GM12874 (cell line): ENCODE measurements at regions not wholly inside any gene's neighbourhood (a gene's known extent, or its start where the extent isn't known, plus 50 kb on each side); places are given as distances from the start of the nearest gene placed in this dataset.

Source experiments
- CTCF ChIP-seq: IDR thresholded peaks from 2 replicates; pipeline ENCODE4 v1.5.1; 2011; ENCODE audit warnings: low read depth, mild to moderate bottlenecking, control low read depth, low read length, moderate library complexity; ENCODE audit not compliant: insufficient read depth

DNA sequence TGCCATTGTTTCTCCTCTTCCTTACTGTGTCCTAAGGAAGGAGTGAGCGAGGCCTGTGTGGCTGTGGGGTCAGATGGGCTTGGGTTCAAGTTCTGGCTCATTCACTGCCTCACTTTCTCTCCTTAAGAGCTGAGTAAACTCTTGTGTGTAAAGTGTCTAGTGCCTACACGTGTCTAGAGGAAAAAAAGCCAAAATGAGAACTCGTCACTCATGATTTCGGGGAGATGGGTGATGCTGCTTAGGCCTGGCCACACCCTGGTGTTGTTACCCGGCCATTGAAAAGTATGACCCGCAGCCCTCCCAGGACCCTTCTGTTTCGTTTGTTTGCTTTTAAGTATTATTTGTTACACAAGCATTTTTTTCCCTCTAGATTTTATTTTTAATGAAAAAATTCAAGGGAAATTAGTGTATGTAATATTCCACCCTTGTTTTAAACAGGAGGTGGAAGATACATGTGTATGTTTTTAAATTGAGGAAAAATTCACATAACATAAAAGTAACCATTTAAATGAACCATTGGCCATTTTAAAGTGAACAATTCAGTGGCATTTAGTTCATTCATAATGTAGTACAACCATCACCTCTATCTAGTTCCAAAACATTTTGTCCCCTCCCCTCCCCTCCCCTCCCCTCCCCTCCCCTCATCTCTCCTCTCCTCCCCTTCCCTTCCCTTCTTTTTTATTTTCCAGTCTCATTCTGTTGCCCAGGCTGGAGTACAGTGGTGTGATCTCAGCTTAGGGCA is 71.0 kb downstream of the CEBPB start:
- TF ChIP-seq CTCF: no peak

- TF ChIP-seq CTCF: no peak
Observed at GRCh38 chr20:50263831-50264230, 73.2 kb downstream of the CEBPB start.

- TF ChIP-seq CTCF: no peak
Observed at GRCh38 chr20:50264534-50265145, 74.0 kb downstream of the CEBPB start.

DNA sequence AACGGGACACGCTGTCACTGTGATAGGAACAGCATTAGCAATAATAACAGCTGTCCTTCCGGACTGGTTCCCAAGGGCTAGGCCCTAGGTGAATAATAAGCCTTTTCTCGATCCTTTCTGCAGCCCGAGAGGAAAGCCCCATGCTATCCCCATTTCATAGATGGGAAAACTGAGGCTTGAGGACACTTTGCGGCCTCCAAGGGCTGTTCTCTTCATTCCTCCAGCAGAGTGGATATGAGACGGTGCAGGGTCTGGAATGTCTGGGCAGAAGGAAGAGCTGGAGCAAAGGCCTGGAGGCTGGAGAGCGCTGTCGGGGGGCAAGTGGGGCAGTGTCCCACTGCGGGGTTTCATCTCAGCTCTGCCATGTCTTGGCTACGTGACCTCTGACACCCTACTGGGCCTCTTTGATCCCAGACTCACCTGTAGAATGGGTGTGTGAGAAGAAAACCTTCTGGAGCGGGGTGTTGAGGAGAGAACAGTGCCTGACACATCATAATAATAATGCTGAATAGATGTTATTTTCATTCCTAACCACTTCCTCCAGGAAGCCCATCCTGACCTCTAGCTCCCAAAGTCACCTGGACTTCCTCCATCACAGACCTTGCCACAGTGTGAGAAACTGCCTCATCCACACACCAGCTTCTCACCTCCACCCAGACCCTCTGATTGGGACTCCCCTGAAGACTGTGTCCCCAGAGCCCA is 74.8 kb downstream of the CEBPB start:
- TF ChIP-seq CTCF: no peak

DNA sequence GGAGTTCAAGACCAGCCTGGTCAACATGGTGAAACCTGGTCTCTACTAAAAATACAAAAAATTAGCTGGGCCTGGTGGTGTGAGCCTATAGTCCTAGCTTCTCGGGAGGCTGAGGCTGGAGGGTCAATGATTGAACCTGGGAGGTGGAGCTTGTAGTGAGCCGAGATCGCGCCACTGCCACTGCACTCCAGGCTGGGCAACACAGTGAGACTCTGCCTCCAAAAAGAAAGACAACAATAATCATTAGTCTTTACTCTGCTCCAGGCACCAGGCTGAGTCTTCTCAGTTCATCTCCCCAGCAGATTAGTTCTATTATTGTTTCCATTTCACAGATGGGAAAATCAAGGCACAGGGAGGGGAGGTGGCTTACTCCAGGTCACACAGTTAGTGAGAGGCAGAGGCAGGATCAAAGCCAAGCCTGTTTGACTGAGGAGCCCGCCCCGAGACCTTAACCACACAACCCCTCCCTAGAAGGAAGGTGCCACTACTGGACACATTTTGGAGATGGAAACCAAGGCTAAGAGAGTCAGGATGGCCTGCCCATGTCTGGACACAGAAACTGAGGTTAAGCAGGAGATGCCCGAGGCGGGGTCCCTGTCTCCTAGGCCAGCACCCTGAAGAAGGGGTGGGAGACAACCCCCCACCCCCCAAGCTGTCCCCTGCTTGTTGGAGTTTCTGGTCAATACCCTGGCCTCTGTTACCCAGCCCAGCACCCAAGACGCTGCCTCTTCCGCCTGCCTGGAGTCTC is 75.8 kb downstream of the CEBPB start:
- TF ChIP-seq CTCF: no peak

DNA sequence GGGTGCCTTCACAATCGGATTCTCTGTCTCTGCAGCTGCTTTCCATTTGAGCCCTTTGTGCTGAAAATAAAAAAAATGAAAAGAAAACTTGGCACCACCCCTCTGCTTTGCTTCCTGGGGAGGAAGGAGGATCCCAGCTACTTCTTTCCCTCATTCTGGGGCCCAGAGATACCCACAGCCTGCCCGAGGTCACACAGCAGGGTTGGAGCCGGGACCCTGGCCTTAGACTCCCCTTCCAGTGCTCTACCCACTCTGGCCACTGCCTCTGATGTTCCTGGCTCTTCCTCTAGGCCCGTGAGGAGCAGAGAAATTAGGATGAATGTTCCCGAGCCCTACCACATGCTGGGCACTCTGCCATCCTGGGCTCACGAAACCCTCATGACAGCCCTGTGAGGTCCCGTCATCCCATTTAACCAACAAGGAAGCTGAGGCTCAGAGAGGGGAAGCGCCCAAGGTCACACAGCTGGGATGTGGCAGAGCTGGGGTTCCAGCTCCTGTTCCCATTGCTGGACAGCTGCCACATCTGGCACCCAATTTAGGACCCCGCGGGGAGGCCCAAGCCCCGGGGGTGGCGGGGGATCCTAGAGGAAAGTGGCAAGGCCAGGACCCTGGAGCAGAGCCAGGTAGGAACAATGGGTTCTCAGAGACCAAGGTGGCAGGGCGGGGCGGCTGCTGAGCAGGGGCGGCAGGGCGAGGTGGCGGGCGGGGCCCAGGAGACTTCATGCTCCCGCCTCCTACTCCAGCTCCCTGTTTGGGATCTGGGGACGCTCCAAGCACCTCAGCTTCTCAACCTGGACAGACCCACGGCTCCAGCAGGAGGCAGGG is 76.6 kb downstream of the CEBPB start:
- no peak for TF ChIP-seq CTCF
